Right lung (tissue), 2 donors: ENCODE measurements at regions not wholly inside any gene's neighbourhood (a gene's known extent, or its start where the extent isn't known, plus 50 kb on each side); places are given as distances from the start of the nearest gene placed in this dataset.

ENCODE experiments used
- DNase-seq, 2 donors: peaks; one replicate each; pipeline ENCODE4 v3.0.0-alpha.2; 2013

GRCh38 chr2:12253167-12253778 is 463.5 kb upstream of the TRIB2 start:
- no peak for DNase-seq

DNA sequence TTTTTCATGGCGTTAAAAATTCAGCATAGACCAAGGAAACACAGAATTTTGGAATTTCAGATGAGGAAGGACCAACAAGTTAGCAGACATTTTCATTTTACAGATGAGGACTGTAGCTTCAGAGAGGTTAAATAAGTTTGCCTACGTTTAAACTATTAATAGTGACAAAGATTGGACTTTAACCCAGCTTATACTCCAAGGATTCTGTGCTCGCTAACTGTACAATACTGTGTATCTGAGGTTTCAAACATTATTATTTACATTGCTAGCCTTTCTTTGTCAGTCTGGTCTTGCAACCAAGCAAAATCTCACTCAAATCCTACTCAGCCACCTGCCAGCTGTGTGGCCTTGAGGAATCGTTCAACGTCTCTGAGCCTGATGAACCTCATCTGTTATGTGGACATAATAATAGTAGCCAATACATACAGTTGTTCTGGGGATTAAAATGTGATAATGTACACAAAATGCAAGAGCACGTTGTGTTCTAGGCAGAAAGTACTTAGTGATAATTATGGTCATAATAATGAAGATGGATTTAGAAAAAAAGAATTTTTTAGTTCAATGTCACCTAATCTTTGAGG is 462.4 kb upstream of the TRIB2 start:
- DNase-seq: no peak

GRCh38 chr2:12256206-12256605 is 460.5 kb upstream of the TRIB2 start:
- no peak for DNase-seq

GRCh38 chr2:12257476-12257875 is 459.3 kb upstream of the TRIB2 start:
- peak in 1 of 2 donors; percentile 19 for DNase-seq

DNA sequence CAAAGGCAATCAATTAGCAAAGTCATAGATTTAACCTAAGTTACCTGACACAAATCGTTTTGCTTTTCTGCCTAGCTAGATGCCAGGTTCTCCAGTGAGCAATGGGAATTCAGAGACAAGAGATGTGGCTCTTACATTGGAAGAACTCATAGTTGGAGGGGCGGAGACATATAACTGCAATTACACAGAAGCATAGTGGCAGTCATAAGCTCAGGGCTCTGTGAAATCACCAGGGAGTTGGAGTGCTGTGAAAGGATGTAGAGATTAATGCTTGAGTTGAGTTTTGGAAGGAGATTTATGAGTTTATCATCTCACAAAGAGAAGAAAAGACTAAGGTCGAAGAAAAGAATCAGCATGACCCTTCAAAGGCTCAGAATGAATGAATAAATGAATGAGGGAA is 457.2 kb upstream of the TRIB2 start:
- DNase-seq: no peak

DNA sequence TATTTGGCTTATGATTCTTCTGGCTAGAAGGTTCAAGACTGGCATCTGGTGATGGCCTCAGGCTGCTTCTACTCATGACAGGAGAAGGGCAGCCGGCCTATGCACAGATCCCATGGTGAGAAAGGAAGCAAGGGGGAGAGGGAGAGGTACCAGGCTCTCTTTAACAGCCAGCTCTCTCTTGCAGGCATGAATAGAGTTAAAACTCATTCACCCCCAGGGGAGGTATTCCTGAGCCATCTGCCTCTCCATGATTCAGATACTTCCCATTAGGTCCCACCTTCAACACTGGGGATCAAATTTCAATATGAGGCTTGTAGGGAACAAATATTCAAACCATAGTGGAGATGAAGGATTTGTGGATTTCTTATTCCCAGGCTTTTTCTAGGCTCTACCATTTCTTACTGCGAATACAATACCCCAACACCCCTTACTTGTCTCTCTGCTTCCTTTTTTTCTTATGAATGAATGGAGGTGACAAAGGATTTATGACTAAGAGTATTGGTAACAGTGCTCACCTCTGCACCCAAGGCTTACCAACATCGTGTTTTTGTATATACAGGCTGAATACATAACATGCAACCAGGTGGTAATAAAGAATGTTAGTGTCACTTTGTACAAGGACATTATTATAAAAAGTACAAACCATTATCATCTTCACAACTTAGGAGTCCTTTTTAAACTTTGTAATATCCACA is 454.6 kb upstream of the TRIB2 start:
- no peak for DNase-seq

- peak; percentile 8 to 11 for DNase-seq
Observed at GRCh38 chr2:12262681-12263436, 453.9 kb upstream of the TRIB2 start.

- no peak for DNase-seq
Observed at GRCh38 chr2:12263730-12264129, 453.0 kb upstream of the TRIB2 start.

GRCh38 chr2:12264146-12264545 is 452.6 kb upstream of the TRIB2 start:
- DNase-seq: no peak

GRCh38 chr2:12265646-12266045 is 451.1 kb upstream of the TRIB2 start:
- DNase-seq: no peak

DNA sequence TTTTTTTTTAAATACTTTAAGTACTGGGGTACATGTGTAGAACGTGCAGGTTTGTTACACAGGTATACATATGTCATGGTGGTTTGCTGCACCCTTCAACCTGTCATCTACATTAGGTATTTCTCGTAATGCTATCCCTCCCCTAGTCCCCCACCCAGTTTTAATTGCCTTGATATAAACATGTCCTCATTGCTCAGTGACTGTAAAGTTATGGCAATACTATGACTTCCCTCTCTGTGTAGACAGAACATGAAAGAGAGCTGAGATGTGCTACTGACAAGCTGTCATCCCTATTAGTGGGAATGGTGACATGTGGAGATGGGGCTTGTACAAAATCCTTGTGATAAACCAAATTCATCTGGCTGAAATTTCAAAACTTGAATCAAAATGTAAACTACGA is 449.7 kb upstream of the TRIB2 start:
- no peak for DNase-seq

DNA sequence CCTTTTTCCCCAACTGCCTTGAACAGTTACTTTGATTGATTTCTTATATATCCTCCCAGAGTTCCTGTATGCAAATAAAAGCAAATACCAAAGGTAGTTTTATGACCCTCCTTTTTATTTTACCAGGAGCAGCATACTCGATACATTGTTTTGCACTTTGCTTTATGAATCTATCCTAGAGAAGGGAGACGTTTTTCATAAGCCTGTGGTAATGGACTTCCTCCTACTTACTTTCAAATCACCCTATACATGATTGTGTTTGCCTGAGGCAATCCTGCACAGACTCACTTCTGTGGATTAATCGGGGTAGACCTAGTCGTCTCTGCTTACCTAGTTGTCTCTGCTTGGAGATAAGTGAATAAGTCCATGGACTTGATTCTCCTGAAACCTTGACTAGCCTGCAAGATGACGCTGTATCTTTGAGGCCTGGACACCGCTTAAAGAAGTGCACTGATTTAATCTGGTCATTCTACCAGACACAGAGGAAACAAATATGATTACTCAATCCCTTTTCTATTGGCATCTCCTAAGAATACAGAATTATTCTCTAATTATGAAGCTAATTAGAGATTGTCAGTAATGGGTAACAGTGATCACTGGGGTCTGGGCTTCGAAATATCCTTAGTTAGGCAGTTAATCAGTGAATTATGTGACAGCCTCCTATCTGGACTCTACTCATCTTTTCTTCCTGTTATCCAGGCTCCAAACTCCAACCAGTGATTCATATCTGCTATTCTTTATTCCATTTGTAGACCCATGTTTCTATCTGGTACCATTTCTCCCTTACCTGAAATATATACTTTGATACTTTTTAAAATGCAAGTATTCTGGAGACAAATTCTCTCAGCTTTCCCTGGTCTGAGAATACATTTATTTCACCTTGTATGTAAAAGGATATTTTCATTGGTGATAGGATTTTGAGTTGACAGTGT is 447.4 kb upstream of the TRIB2 start:
- DNase-seq: no peak

GRCh38 chr2:12270876-12271588 is 445.7 kb upstream of the TRIB2 start:
- no peak for DNase-seq

DNA sequence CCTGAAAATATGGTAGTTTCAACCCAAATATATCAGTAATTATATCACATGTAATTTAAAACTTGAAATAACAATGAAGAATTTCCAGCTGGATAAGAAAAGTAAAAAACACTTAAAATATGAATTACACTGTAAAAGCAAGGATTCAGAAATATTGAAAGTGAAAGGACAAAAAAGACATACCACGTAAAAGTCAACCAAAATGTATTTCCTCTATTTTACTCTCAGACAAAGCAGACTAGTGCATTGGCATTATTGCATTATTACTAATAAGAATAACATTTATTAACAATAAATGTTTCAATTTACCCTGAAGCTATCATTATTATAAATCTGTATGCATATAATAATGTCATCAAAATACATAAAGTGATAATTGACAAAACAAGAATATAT is 445.1 kb upstream of the TRIB2 start:
- DNase-seq: no peak

- no peak for DNase-seq
Observed at GRCh38 chr2:12273111-12273510, 443.6 kb upstream of the TRIB2 start.

GRCh38 chr2:12274591-12274990 is 442.1 kb upstream of the TRIB2 start:
- no peak for DNase-seq

GRCh38 chr2:12277241-12278034 is 439.3 kb upstream of the TRIB2 start:
- DNase-seq: no peak

DNA sequence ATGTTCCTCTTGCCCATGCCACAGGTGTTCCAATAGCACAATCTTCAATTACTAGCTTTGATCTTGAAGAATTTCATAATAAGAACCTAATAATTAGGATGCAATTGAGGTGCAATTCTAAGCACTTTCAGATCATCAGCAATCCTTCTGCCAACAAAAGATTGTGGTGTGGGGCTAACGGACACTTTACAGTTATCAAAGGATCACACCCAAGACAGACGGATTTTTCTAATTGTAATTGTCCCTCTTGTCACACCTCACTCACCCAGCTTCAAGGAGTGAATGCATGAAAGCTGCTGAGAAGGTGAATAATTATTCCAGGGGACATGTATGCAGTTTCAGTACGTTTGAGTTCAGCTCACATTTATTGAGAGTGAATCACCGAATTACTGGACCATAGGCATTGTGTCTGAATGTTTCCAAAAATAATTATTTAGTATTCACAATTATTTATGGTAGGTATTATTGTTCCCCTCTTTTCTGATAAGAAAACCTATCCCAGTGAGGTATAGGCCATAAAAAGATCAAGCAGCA is 438.5 kb upstream of the TRIB2 start:
- no peak for DNase-seq

GRCh38 chr2:12282780-12283695 is 433.7 kb upstream of the TRIB2 start:
- DNase-seq: no peak
